GM18498 (cell line): ENCODE measurements at regions not wholly inside any gene's neighbourhood (a gene's known extent, or its start where the extent isn't known, plus 50 kb on each side); places are given as distances from the start of the nearest gene placed in this dataset.

ENCODE experiments used
- ATAC-seq: cut with Tn5 transposase; IDR thresholded peaks from one replicate; pipeline ENCODE4 v1.9.1; 2021; ENCODE audit warnings: mild to moderate bottlenecking, moderate library complexity; ENCODE audit not compliant: unreplicated experiment

DNA sequence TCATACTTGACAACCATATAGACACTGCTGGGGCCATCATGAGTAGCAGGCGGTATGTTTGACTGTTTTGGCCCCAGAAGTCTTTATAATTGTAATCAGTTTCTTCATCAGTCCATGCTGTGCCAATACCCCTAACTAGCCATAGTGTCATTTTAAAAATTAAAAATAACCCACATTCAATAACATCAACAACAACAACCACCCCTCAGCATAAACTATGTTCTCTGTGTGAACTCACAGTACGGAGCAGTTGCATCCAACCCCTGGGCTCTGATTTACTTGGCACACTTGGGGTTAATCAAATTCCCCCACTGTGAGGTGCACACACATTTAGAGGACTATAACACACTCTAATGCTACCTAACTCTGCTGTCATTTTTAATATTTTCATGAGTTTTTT lies 553.7 kb downstream of the USP25 start:
- ATAC-seq: no peak

DNA sequence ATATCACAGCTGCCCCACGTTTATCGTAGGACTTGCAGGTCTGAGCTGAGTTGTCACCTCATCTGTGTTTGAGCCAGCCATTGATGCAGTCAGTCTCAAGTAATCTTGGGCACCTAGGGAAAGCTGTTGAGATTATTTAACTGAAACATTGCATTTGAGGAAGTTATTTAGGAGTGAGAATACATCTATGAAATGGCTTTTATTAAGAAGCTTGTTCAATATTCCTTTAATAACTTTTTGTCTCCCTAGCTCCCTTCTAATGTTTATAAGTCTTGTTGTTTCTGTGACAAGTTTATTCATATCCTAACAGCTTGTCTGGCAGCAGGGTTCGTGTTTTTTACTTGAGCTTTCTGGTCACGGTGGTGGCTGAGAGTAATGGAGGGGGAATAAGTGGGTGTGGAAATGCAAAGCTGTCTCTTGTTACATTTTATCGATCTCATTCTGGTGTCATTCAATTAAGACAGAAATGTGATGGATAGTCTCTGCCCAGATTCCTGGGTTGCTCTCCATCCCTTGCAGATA lies 555.9 kb downstream of the USP25 start:
- no peak for ATAC-seq

GRCh38 chr21:16287046-16287445 lies 557.3 kb downstream of the USP25 start:
- no peak for ATAC-seq

GRCh38 chr21:16291296-16291695 lies 561.5 kb downstream of the USP25 start:
- ATAC-seq: no peak

- ATAC-seq: no peak
Measured at GRCh38 chr21:16294128-16294527, 564.3 kb downstream of the USP25 start.

- ATAC-seq: no peak
Measured at GRCh38 chr21:16302851-16303282, 573.1 kb downstream of the USP25 start.

DNA sequence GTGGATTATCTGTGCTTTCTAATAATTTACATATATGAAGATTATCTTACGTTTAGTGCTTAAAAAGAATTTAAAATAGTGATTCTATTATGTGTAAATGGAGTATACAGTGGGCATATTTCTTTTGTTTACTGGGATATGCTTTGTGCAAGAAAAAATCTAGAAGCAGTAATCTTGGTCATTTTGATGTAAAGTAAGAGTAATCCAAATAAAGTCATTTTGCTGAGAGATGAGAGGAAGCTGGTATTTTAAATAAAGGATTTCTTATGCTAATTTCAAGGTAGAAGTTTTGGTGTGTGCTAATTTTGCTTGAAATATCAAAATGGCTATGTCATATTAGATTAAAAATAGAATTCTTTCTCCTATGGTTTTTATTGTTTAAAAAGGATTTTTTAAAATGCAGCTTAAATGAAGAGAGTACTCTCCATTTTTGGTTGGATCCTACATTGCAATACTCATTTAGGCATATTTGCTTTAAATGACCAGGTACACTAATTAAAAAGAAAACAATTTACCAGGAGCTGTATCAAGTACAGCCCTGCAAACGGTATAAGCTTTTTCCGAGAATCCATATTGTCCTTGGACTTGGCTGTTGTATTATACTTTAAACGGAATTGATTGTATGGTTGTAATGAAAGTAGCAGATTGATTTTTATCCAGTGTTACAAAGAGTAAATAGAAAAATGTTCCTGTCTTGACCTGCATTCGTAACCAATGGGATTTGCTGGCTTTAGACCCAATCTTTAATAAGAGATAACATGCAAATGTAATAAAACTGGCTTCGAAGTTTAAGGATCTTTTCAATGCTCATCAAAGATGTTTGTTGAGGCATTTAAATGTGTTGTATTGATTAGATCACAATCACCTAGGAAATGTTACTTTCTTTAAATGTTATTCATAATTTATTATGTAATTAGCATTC lies 574.7 kb downstream of the USP25 start:
- ATAC-seq: no peak

- no peak for ATAC-seq
Measured at GRCh38 chr21:16305686-16306085, 575.9 kb downstream of the USP25 start.

GRCh38 chr21:16307256-16307655 lies 577.5 kb downstream of the USP25 start:
- ATAC-seq: no peak

DNA sequence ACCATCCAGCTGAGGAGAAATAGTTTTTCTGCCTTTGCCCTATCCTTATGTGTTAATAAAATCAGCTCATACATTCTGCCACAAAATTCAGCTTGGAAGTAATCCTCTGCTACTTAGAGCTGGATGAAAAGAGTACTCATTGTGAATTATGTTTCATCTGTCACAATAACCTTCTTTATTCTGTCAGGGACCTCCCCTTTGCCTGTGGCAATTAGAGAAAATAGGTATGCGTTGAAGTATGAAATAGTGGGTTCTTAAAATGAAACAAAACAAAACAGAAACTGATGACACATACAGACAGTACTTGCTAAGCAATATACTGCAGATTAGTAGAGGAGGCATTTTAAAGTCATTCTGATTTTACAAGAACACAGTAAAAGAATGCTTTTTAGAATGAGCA lies 578.5 kb downstream of the USP25 start:
- ATAC-seq: peak; percentile 67

- no peak for ATAC-seq
Measured at GRCh38 chr21:16309250-16309971, 579.6 kb downstream of the USP25 start.

DNA sequence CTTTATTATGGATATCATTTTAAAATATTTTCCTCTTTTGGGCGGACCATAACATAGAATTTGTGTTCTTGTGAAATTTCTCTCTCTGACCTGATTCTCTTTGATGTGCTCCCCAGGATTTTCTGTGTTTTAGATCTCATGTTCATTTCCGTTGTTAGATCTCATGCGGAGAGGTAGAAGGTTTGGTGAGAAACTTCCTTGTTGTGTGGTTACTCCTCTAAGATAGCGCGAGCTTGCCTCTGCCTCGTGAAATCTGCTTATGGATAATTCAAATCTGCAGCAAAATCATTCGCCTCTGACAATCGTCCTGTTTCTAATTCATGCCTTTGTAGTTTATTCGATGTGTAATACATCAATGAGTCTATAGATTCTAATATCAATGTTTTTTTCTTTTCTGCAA lies 580.4 kb downstream of the USP25 start:
- no peak for ATAC-seq

GRCh38 chr21:16311229-16311628 lies 581.4 kb downstream of the USP25 start:
- ATAC-seq: no peak

DNA sequence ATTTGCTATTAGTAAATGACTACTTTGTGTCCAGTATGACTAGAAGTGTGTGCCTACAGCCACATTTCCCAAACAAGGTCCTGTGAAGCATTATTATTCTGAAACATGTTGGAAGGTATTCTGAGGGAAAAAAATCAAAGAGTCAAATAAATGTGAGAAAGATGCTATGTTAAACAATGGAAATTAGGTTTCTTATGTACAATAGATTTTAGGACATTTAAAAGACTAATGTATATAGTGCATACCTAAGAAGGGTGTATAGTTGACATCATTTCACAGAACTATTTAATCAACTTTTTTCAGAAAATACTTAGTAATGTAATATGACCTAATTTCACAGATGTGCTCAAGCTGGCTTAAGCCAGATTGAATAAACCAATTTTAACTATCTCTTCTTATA lies 582.5 kb downstream of the USP25 start:
- ATAC-seq: no peak

- no peak for ATAC-seq
Measured at GRCh38 chr21:16315223-16315622, 585.4 kb downstream of the USP25 start.

GRCh38 chr21:16318651-16319300 lies 589.0 kb downstream of the USP25 start:
- ATAC-seq: no peak

- no peak for ATAC-seq
Measured at GRCh38 chr21:16320110-16320509, 590.3 kb downstream of the USP25 start.

GRCh38 chr21:16322454-16322853 lies 592.7 kb downstream of the USP25 start:
- ATAC-seq: no peak

- no peak for ATAC-seq
Measured at GRCh38 chr21:16323596-16323995, 593.8 kb downstream of the USP25 start.

- no peak for ATAC-seq
Measured at GRCh38 chr21:16324630-16325029, 594.8 kb downstream of the USP25 start.
